ENCODE measurements at regions not wholly inside any gene's neighbourhood (a gene's known extent, or its start where the extent isn't known, plus 50 kb on each side); places are given as distances from the start of the nearest gene placed in this dataset.
"Not testable (repeated sequence)": the region's sequence is repeated elsewhere in the genome, so short reads cannot be mapped to it uniquely, and the experiment has no call there.

DNA sequence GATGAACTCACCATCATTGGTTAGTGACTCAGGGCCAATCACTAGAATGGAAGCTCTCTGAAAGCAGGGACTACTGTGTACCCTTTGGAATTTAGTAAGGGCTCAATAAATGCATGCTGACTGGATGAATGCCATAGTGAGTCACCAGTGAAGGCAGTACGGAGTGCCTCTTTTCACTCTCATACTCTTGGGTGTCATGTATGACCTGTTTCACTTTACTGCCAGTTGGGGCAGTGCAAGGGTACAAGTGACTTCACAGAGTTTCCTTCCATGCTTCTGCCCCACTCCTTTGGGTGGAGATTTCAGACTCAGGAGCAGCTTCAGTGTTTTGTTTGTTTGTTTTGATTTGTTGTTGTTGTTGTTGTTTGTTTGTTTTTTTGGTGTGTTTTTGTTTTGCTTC, 57.7 kb downstream of the SOX3 start:
- no peak for DNase-seq (ENCODE audit: low read depth)

DNA sequence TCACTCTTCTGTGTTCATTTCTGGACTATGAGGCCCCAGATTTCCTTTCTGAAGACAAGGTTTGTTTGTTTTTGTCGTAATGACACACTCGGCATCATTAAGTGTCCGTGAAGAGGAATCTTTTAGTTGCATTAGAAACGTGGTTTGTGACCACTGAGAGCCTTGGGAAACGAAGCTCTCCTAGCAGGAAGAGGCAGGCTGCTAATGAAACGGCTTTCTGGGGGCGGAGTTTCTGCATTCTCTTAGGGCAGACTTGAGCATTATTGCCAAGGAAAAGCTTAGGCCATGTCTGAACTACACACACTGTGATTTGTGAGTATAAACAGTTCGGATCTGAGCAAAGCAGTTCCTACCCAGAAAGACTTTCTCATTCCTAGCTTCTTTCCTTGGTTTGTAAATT, 64.0 kb downstream of the SOX3 start:
- no peak for DNase-seq (ENCODE audit: low read depth)

DNA sequence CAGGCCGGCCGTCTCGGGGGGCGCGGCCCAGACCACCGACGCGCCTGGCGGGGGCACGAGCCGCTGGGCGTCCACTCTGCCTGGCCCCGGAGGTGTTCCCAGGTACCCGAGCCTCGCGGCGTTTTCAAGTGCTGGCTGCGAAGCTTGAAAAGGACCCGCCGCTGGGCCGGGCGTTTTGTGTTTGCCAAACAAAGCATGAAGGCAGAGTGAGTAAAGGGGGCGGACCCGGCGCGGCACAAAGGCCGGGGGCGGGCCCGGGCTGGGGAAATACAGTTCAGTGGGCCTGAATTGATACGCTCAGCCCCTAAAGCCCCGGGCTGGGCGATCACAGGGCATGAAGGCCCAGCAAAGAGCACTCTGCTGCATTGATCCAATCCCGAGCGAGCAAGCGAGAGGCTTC, 65.4 kb downstream of the SOX3 start:
- DNase-seq (ENCODE audit: low read depth) = no peak

DNA sequence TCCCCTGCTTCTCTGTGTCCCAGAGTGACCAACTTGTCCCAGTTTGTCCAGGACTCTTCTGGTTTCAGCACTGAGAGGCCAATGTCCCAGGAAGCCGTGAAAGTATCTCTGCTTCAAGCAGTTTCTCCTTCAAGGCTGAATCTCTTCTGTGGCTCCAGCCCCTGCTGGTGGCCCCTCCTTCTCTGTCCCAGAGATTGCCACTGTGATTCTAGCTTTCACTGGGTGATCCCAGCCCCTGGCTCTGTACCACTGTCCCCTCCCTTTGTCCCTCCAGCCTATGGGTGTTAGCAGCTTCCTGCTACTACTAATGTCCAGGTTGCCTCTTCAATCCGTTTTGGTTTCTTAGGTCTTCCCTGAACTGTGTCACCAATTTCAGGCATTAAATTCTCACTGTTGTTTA, 70.5 kb downstream of the SOX3 start:
- no peak for DNase-seq (ENCODE audit: low read depth)

DNA sequence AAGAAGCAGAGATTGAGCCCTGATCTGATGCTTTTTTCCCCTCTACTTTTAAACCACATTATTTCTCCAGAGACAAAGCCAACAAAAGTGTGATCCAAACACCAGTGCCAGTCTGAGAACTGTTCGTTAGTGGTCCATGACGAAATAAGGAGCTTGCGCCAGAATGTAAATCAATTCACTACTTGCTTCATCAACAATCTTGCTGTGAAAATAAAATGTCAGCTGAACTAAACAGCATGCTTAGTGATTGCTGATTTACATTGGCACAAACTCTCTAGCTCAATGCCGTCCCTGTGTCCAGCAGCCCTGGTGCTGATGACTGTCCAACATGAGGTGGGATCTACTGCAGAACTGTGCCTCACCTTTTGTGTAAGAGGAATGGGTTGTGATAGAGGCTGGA, 71.3 kb downstream of the SOX3 start:
- DNase-seq (ENCODE audit: low read depth) = no peak

DNA sequence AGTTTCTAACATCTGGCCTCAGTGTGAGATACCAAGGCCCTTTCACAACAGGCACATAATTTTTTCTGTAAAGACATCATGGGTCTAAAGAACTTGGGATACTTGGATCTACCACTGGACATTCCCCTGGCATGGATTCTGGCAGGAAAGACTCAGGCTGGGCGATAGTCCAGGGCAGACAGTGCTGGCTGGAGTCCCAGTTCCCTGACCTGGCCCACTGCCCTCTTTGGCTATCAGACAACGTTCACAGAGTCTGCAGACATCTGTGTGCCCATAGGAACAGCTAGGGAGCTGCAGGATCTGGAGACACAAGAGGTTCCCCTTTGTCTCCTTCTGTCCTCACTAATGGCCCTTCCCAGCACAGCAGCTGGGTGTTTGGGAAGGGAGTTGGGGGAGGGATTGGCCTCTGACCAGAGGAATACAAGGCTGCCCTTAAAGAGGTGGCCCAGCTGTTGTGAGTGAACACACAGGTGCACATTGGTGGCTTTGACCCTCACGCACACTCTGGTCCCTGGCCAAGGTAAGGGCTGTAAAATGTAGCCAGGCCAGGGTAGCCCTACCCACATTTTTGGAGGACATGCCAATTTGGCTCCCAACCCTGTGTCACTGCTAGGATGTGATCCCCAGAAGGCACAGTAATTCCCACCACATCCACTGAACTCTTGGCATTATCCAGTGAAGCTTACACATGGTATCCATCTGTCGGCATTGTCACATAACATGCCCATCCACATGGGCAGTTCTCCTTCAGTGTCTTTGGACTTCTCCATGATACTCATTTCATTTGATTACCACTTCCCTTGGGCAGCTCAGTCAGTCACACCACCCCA, 72.3 kb downstream of the SOX3 start:
- DNase-seq (ENCODE audit: low read depth) = no peak

DNA sequence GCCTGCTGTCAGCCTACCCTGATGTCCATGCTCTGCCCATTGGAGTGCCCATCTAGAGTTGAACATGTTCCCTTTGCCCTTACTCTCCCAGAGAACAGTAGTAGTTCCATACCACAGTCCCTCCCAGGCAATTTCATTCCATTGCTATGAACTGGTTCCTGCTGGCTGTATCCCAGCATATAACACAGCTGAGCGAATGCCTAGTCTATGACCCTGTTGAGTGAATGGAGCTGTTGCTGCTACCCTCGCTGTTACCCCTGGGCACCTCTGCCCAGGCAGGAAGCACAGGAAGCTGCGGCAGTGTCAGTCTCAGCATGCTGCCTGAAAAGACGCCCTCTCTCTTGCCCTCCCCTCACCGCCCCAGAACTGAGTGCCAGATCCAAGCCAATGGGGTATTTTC, 73.3 kb downstream of the SOX3 start:
- DNase-seq (ENCODE audit: low read depth) = no peak

DNA sequence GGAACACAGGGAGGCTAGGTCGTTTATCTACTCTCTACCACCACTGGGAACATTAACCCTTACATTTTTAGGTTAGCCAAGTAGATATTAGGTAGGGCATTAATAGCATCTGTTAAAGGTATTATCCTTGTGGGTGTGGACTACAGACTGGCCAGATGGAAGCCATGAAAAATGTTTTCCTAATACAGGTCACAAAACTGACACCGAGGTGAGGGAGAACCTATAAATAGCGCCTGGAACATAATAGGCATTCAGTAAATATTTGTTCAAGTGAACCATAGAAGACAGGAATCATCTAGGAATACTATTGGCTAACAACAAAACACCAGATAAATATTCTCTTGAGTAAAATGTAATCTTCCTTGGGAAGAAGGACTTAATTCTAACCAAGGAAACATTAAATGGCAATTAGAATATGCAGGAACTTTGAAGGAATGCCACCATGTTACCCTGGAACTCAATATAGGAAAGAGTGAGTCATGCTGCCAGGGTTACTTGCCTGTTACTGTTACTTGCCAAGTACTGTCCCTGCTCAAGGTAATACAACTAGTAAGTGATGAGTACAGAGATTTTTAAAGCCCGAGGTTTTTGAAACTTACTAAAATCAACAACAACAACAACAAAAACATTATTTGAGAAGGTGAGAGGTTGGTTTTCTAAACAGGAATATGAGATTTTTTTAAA, 79.0 kb downstream of the SOX3 start:
- DNase-seq (ENCODE audit: low read depth) = no peak

DNA sequence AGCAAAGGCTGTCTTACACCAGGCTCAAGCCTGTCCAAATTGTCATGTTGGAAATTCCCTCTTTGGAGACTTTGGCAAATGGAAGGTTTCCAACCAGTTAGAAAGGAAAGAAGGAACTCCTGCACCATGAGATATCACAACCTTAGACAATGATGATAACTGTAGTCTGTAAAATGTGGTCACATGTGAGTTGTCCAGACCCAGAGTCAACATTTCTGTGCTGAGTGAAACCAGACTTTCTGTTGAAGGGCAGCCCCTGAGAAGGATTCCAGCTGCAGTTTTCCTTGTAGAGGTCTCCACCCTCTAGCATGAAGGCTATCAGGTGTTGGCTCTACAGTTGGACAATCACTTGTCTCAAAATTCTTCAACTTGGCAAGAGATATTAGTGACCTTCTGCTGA, 82.4 kb downstream of the SOX3 start:
- no peak for DNase-seq (ENCODE audit: low read depth)

DNA sequence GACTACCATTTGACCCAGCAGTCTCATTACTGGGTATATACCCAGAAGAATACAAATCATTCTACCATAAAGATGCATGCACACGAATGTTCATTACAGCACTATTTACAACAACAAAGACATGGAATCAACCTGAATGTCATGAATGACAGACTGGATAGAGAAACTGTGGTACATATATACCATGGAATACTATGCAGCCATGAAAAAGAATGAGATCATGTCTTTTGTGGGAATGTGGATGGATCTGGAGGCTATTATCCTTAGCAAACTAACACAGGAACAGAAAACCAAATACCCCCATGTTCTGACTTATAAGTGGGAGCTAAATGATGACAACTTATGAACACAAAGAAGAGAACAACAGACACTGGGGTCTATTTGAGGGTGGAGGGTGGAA, 102.7 kb downstream of the SOX3 start:
- DNase-seq (ENCODE audit: low read depth) = not testable (repeated sequence)

DNA sequence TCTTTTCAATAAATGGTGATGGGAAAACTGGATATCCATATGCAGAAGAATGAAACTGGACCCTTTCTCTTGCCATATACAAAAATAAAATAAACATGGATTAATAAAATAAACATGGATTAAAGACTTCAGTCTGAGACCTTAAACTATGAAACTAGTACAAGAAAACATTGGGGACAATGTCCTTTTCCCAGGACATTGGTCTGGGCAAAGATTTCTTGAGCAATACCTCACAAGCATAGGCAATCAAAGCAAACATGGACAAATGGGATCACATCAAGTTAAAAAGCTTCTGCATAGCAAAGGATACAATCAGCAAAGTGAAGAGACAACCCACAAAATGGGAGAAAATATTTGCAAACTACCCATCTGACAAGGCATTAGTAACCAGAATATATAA, 108.5 kb downstream of the SOX3 start:
- DNase-seq (ENCODE audit: low read depth) = not testable (repeated sequence)

DNA sequence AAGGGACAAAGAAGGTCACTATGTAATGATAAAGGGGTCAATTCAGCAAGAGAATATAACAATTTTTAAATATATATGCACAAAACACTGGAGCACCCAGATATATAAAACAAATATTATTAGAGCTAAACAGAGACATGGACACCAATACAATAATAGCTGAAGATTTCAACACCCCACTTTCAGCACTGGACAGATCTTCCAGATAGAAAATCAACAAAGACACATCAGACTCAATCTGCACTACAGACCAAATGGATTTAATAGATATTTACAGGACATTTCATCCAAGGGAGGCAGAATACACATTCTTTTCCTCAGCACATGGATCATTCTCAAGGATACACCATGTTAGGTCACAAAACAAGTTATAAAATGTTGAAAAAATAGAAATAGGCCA, 111.4 kb downstream of the SOX3 start:
- no peak for DNase-seq (ENCODE audit: low read depth)

DNA sequence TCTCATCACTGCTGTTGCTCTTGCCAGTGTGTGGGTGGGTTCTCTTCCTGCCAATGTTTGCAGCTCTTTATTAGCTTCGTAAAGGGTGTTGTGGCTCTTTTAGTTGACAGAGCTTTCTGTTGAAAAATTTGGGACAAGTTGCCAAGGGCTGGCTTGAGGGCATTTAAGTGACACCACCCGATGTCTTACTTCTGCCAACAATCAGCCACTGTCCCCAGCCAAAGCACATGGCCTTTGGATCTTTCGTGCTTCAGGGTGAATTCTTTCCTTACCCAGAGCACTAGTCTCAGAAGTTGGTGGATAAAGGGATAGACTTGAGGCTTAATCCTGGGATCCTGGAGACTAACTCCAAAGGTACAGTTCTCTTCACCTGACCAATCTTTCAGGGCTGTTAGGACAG, 113.6 kb downstream of the SOX3 start:
- no peak for DNase-seq (ENCODE audit: low read depth)

DNA sequence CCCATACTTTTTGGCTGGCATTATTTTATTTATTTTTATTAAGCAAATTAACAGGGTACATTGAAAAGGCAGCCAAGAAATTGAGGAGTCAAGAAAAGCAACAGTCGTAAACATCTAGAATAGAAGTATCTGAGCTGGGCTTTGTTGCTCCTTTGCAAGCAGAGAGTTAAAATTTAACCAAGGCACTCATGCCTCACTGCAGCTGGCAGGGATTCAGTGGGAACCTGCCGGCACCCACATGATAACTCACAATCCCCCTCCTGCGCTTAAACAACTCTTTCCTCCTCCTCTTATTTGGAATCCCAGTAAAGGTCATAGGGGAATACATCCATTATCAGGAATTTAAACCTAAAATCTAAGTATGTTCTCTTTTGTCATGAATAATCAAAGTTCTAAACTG, 115.5 kb downstream of the SOX3 start:
- no peak for DNase-seq (ENCODE audit: low read depth)

DNA sequence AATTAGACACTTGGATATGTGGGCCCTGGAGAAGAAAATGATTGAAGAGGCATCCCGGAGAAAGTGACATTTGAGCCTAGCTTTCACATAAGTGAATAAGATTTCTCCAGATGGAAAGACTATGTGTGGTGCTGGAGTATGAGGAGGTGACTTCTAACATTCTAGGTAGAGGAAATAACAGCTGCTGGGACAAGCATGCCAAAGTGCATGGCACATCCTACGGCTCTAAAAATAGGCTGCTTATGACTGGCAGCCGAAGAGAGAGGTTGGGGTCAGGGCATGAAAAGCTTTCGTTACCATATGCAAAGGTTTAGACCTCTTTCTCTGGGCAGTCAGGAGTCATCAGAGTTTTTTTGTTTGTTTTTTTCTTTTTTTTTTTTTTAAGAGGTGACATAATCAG, 142.0 kb downstream of the SOX3 start:
- no peak for DNase-seq (ENCODE audit: low read depth)

DNA sequence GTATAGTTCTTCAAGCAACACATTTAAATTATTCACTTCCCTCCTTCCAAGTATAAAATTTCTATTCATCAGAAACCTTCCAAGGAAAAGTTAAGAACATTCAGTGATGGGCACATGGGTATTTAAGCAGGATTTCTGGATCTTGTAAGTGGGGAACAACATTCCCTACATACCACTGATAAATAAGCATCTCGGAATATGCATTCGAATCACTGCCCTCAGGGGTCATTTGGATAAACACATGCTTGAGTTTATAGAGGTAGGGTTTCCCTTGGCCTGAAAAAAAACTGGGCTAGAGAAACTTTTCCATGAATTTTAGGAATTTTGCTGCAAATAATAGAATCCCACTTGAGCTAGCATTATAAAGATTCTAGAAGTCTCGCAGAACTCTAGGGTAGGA, 143.9 kb downstream of the SOX3 start:
- DNase-seq (ENCODE audit: low read depth) = no peak

DNA sequence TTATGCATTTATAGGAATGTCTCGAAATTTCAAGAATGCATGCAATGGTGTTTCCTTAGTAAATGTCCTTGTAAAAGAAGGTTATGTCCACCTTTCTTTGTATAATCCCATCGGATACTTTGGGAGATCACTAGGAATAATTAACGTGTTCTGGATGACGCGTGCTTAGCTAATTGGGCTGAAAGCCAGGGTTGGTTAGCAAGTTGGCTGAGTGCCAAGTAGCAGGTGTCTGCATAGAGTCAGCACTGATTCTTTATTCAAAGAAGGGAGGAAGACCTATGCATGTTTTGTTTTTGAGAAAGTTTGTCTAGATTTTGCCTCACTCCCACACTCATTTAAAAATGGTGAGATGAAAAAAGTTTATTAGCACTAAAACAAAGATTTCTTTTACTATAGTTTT, 144.6 kb downstream of the SOX3 start:
- no peak for DNase-seq (ENCODE audit: low read depth)

DNA sequence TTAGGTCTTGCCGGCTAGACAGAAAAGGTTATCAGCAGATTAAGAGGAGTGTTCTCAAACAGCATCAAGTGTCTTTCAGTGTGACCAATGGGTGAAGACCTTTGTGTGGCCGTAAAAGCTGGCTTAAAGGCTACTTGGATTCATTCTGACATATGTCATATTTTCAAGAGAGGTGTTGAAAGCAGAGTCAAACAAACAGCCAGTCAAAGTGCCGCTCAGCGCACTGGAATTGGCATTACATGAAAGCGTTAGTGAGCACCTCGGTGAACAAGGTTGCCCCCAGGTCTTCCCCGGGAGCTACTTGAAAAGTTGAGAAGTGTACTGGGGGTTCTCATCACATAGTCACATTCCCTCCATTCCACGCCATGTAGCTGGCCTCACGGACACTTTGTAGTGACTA, 148.9 kb downstream of the SOX3 start:
- no peak for DNase-seq (ENCODE audit: low read depth)

DNA sequence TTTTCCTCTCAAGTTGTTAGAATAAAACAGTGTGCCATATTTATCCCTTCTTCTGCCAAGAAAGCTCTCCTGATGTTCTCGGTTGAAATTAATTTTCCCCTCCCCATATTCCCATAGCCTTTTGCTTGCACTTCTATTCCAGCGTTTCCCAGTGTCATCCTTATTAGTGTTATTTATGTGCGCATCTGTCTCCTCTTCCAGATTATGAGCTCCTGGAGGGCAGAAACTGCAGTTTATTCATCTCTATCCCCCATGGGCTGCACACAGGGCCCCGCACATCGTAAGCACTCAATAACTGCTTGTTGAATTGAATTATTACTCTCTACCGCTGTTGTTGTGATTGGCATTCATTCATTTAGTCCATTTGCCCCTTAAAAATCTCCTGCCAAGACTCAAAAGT, 149.4 kb downstream of the SOX3 start:
- DNase-seq (ENCODE audit: low read depth) = no peak

DNA sequence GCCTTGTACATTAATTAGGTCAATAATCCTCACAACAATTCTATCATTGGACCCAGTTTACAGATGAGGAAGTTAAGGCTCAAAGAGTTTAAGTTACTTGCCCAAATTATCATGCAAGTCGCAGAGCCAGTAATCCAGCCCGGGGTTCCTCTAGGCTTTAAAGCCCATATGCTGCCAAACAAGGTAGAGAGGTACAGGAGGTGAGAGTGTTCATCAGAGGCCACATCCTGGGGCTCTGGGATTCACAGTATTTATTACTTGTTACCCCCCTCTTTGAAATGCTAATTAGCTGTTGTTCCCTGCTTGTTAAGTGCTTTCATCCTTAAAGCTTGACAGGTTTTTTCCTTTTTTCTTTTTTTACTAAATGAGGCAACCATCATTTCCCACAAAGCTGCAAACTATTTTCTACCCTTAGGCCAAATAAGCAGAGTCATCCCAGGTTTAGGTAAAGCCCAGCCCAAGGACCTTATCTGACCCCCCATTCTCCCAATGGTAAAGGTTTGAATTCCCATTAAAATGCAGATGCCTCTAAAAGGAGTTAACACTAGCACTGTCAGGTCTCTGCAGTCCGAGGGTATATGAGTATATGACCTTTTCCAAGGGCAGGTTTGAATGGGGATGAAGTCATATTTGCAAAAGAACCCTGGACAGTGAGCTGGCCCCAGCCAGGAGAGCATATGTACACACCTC, 150.3 kb downstream of the SOX3 start:
- no peak for DNase-seq (ENCODE audit: low read depth)

DNA sequence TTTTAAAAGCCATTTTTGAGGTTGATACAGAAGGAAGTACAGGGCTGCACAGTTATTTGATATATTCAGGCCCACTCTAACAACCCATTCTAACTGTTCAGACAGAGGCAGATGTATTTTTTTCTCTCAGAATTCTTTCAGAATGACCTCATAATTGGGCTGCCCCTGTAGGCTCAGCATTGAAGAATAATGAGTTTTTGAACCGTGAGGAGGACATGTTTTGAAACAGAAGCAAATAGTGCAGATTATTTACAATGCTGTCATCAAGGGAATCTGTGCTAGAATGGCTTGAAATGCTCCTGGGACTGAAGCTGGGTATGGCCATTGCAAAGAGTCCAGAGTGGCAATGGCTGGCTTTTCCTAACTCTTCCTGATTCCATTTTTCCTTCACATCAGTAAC, 158.1 kb downstream of the SOX3 start:
- DNase-seq (ENCODE audit: low read depth) = no peak

DNA sequence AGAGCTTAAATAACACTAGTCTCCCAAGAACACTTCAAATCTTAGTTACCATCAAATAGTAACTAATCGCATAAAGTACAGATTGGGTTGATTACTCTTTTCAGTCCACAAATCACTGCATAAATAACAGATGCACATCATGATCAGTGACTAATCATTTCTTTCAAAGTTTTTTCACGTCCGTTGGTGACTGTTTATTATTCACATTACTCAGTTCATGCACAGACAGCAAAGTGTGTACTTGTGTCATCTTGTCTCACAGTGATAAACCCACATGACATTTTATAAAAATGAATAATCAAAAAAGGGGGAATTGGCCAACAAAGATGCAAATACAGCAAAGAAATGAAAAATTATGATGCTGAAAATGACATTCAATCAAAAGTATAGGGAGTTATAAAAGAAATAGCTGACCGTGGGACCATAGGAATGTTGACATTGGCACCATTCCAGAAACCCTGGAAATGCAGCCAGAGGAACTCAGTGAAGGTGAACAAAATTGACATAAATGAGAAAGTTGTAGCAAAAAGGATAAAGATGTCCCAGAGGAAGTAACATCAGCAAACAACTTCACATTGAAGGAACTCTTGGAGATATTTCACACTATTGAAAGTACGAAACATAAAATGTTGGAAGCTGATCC, 161.5 kb downstream of the SOX3 start:
- no peak for DNase-seq (ENCODE audit: low read depth)

DNA sequence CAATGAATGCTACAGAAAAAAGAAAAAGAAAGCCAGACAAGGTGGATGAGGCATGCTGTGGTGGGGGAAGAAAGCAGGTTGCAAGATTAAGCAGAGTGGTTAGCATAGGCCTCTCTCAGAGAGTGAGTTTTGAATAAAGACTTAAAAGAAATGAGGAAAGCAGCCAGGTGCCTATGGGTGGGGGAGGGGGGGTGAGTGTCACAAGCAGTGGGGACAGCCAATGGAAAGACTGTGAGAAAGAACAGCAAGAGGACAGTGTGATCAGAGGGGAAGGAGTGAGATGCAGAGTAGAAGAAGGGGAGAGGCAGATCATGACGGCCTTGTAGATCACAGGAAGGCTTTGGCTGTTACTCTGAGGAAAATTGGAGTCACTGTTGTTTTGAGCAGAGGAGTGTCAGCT, 162.5 kb downstream of the SOX3 start:
- DNase-seq (ENCODE audit: low read depth) = no peak

All from stimulated activated CD4-positive, alpha-beta T cell treated with anti-CD3 and anti-CD28 coated beads, Interleukin-2, amount 100 ng/mL, for 4 hours (primary cell).